HG02884 (cell line): ENCODE measurements at regions not wholly inside any gene's neighbourhood (a gene's known extent, or its start where the extent isn't known, plus 50 kb on each side); places are given as distances from the start of the nearest gene placed in this dataset.

Experiments
- ATAC-seq: cut with Tn5 transposase; IDR thresholded peaks from one replicate; pipeline ENCODE4 v1.9.1; 2021; ENCODE audit warnings: mild to moderate bottlenecking, moderate library complexity; ENCODE audit not compliant: unreplicated experiment

GRCh38 chr18:78650926-78651325, 328.7 kb upstream of the SALL3 start:
- ATAC-seq = no peak

- no peak for ATAC-seq
Measured at GRCh38 chr18:78652001-78652545, 327.5 kb upstream of the SALL3 start.

- no peak for ATAC-seq
Measured at GRCh38 chr18:78655921-78656320, 323.7 kb upstream of the SALL3 start.

DNA sequence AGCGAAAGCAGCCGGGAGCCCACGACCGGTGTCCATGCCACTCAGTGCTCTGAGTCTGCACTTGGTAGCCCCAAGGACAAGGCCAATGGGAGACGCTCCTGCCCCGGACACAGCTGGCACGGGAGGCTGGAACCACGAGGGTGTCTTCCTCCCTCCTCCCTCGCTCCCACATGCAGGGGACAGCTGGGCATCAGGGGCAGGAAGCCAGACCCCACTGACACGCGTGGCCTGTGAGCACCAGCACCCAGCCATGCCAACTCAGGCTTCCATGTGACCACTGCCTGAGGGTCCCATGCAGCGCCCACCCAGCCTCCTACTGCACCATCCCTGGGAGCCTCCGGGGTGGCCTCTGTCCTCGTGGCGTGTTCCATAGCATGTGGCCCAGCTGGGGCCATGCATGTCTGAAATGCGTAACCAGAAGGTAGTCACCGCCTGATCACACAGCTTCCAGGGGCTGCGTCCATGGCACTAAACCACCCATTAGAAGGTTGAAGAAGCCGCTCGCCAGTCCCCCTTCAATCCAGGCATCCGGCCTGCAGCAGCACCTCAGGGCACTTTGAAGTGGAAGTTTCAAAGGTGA, 323.2 kb upstream of the SALL3 start:
- no peak for ATAC-seq

- ATAC-seq = no peak
Measured at GRCh38 chr18:78658531-78658930, 321.1 kb upstream of the SALL3 start.

- ATAC-seq = no peak
Measured at GRCh38 chr18:78659057-78659456, 320.6 kb upstream of the SALL3 start.

DNA sequence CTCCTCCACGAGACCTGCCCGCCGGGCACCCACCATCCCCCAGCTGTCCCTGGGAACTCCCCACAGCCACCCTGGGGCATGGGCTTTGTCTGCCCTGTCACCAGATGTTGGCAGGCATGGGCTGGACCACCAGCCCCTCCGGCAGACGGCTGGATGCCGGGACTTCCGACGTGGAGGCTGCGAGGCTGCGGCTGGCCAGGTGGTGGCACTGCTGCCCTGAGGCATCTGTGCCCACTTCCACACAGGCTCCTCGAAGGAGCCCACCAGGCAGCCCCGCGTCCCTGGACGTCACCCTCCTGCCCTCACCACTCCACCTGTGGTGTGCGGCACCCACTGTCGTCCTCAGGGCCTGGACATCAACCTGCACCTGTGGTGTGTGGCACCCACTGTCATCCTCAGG, 319.9 kb upstream of the SALL3 start:
- ATAC-seq = no peak

- ATAC-seq = no peak
Measured at GRCh38 chr18:78660311-78660710, 319.3 kb upstream of the SALL3 start.

DNA sequence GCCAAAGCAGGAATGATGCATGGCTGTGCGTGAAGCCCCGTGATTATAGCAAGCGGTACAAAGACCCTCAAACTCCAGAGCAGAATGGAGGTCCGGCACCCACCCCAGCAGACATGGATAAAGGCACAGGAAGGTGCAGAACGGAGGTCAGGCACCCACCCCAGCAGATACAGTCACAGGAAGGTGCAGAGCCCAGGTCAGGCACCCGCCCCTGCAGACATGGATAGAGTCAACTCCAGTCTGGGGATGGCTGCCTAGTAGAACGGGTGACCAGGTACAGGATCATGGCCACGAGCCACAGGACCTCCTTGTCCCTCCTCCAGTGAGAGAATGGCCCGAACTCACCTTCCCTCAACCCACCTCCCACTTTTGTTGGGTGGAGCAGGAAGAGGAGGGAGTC, 318.3 kb upstream of the SALL3 start:
- ATAC-seq = no peak

GRCh38 chr18:78662879-78663278, 316.7 kb upstream of the SALL3 start:
- no peak for ATAC-seq

DNA sequence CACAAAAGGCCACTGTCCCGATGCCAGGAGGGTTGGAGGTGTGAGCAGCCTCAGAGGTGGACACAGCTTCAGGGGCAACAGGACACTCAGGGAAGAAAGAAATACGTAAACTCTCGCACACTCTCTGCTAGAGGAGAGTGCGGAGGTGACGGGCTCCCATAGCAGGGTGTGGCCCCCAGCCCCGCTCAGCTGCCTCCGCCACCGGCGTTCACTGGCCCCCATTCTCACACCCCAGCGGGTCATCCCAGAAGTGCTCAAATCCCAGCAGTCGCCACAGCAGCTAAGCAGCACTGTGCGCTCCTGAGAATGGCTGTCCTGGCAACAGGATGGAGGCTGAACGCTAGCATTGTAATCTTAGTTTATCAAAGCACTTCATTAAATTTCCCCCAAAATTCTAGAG, 315.6 kb upstream of the SALL3 start:
- ATAC-seq = no peak

DNA sequence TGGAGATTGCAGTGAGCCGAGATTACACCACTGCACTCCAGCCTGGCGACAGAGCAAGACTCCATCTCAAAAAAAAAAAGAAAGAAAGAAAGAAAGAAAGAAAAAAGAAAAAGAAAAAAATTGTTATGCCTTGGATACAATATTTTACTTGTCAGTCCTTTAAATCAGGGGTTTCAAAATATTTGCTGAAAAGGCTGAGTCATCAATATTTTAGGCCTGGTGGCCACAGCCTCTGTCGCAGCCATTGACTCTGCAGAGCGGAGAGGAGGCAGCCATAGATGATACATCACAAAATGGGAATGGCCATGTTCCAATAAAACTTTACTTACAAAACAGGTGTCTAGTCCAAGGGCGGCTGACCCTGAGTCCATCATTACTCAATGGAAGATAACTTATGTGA, 314.8 kb upstream of the SALL3 start:
- no peak for ATAC-seq

DNA sequence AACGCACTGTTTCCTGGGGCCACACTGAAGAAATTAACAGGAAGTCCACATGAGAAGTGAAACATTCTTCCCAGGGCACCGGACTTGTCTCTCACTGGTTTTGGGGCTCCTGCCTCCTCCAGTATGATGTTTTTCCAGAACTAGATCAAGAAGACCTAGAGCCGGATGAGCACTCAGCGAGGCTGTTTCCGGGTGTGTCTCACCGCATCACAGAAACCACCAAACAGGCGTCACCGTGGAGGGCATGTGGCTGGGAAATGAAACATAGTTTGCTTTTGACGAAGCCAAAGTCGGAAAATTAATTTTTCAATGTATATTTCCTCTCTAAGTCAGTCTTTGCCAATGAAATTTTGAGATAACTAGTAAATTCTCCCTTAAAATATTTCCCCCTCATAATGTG, 314.0 kb upstream of the SALL3 start:
- ATAC-seq = no peak

- no peak for ATAC-seq
Measured at GRCh38 chr18:78666666-78667335, 312.8 kb upstream of the SALL3 start.

DNA sequence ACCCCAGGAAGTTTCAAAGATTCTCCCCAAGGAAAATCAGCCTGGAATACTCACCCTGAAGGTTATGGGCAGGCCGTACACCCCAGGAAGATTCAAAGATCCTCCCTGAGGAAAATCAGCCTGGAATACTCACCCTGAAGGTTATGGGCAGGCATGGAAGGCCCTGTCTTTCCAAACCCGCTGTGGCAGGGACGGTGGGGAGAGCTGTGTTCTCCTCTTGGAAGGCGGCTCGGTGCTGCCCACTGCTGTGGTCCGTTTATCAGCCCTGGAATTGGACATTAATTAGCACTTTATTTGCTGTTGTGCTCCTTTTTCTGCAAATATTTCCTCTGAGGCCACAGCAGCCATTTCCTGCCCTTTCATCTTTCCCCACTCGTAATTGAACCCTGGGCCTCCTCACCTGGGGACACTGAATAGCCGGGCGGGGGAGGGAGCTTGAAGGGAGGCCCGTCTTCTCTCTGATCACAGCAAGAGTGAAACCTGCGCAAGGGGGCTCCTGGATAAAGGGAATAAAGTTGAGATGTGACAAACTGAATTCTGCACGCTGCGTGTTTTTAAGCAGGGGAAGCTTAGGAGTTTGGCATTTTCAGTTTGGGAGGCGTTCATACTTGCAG, 308.7 kb upstream of the SALL3 start:
- no peak for ATAC-seq

- no peak for ATAC-seq
Measured at GRCh38 chr18:78671551-78671950, 308.1 kb upstream of the SALL3 start.

DNA sequence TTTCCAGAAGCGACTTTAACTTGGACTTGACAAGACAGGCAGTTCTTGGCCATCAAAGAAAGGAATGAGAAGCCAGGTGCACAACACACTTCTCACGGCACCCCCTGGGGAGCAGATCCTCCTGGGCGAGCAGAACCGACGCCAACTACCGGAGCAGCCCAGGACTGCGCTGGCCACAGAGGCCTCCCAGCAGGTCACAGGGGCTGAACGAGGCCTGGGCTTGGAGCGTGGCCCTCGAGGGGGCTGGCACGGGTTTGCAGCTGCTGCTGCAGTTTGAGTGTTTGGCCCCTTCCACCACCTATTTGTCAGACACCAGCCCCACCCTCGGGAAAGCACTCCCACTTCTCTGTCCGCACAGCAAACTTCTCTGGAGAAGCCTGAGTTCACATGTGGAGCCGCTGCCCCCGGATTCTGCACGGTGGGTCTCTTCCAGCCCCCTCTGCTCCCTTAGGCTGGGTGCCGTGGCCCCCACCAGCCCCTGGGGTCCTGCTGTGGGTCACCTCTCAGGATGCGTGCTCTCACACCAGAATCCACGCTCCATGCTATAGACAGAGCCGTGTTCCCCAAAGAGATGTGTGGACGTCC, 306.7 kb upstream of the SALL3 start:
- no peak for ATAC-seq

DNA sequence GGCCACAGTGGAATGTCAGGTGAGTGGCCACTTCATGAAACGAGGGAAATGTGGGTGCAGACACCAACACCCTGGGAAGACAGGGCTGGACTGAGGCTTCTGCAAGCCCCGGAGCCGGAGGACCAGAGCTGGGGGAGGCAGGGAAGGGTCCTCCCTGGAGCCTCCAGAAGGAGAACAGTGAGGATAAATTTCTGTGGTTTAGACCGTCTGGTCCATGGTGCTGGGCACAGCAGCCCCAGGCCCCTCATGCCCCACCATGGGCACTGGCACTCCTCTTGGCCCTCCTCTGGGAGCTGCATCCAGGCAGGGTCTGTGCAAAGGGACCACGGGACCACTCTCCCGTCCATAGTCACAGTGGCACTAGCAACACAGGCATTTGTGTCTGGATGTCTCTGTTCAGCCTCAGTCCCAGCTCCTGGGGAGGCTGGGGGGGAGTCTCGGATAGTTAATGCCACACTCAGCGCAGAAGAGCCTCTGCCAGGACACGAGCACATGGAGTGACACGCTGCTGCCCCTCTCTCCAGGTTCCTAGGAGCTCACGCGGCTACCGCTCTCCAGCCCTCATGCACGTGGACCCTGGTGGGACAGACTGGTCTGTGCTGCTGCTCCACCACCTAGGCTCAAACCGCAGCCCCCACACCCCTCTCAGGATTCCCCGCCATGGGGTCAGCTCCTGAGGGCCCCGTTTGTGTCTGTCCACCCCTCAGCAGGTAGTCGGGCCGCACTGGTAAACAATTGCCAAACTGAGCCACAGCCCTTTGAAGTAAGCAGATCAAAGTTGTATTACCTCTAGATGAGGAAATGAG, 305.9 kb upstream of the SALL3 start:
- ATAC-seq = no peak

- no peak for ATAC-seq
Measured at GRCh38 chr18:78675231-78675630, 304.4 kb upstream of the SALL3 start.

GRCh38 chr18:78676622-78677482, 302.8 kb upstream of the SALL3 start:
- no peak for ATAC-seq
